B cell (primary cell): ENCODE measurements at regions not wholly inside any gene's neighbourhood (a gene's known extent, or its start where the extent isn't known, plus 50 kb on each side); places are given as distances from the start of the nearest gene placed in this dataset.

ENCODE experiments used
- ATAC-seq: fragments of 200-7000 bp; cut with Tn5 transposase; one replicate; pipeline ENCODE4 v1.10.0; 2021; ENCODE audit warnings: low read depth, mild to moderate bottlenecking, moderate number of reproducible peaks, moderate library complexity
- CTCF ChIA-PET: fragments of 350-600 bp; sonication (Branson Sonifier 250); formaldehyde crosslinking; loops from one replicate; lab custom pipeline; 2021; ENCODE audit warnings: antibody characterized with exemption, inconsistent platforms; lab: Charles Lee
- POLR2A ChIA-PET: fragments of 350-600 bp; sonication (Branson Sonifier 250); formaldehyde crosslinking; loops from one replicate; lab custom pipeline; 2021; ENCODE audit warnings: antibody characterized with exemption; lab: Charles Lee
- DNase-seq: peaks from one replicate; pipeline ENCODE4 v3.0.0; 2013
- H2AFZ ChIP-seq: 2 replicates; pipeline ENCODE4 v1.6.1; 2012; ENCODE audit warnings: mild to moderate bottlenecking, low read depth, low read length; ENCODE audit not compliant: insufficient read depth, poor library complexity, severe bottlenecking
- H3K27ac ChIP-seq, 2 donors: 1 replicate in 1 of 2; 2 replicates in 1 of 2; pipeline ENCODE4 v1.5.1; 2012 to 2013; ENCODE audit warnings: low read length in 2 of 2, mild to moderate bottlenecking in 2 of 2, moderate library complexity in 1 of 2
- H3K27me3 ChIP-seq, 4 experiments: fragments of 200-600 bp in 1 of 4; sonication (generic) in 1 of 4; replicated peaks in 1 of 4; 1 replicate in 2 of 4; 2 replicates in 2 of 4; pipeline versions ENCODE4 v1.6.1 to v1.7.0; 2013 to 2016; ENCODE audit warnings: low read length in 3 of 4, mild to moderate bottlenecking in 2 of 4, mixed read lengths in 1 of 4, moderate library complexity in 1 of 4; ENCODE audit not compliant: insufficient read depth in 4 of 4, control insufficient read depth in 3 of 4; ENCODE audit errors: control extremely low read depth in 1 of 4
- H3K36me3 ChIP-seq, 2 experiments: replicated peaks in 1 of 2; 1 replicate in 1 of 2; 2 replicates in 1 of 2; pipeline versions ENCODE4 v1.6.1 to v1.7.1; 2013; ENCODE audit warnings: low read length in 1 of 2; ENCODE audit not compliant: insufficient read depth in 2 of 2, control insufficient read depth in 1 of 2; ENCODE audit errors: control extremely low read depth in 1 of 2, extremely low read depth in 1 of 2
- H3K4me1 ChIP-seq, 2 donors: fragments of 200-600 bp in 1 of 2; sonication (generic) in 1 of 2; 1 replicate in 1 of 2; 2 replicates in 1 of 2; pipeline versions ENCODE4 v1.5.1 to v1.6.1; 2013 to 2017; ENCODE audit warnings: low read length in 2 of 2; ENCODE audit not compliant: control insufficient read depth in 2 of 2, insufficient read depth in 2 of 2
- H3K4me2 ChIP-seq: replicated peaks from 2 replicates; pipeline ENCODE3; 2012; ENCODE audit warnings: mild to moderate bottlenecking, low read depth, low read length; ENCODE audit not compliant: poor library complexity, severe bottlenecking
- H3K4me3 ChIP-seq, 5 experiments: fragments of 200-600 bp in 1 of 5; sonication (generic) in 1 of 5; 1 replicate in 3 of 5; 2 replicates in 2 of 5; pipeline versions ENCODE4 v1.5.1 to v1.7.0; 2011 to 2016; ENCODE audit warnings: low read length in 4 of 5, mild to moderate bottlenecking in 4 of 5, low read depth in 2 of 5, control low read depth in 1 of 5, moderate library complexity in 1 of 5; ENCODE audit not compliant: insufficient read depth in 1 of 5; ENCODE audit errors: control extremely low read depth in 1 of 5, extremely low read depth in 1 of 5
- H3K79me2 ChIP-seq: fragments of 200-600 bp; sonication (generic); one replicate; pipeline ENCODE4 v1.6.0; 2016; ENCODE audit warnings: low read length; ENCODE audit not compliant: control insufficient read depth, insufficient read depth
- H3K9ac ChIP-seq: fragments of 200-600 bp; sonication (generic); 2 replicates; pipeline ENCODE4 v1.6.1; 2017; ENCODE audit warnings: mild to moderate bottlenecking, low read length, moderate library complexity
- H3K9me3 ChIP-seq, 3 donors: one replicate each; pipeline versions ENCODE4 v1.6.1 to v1.7.1; 2013; ENCODE audit warnings: low read length in 2 of 3; ENCODE audit not compliant: control insufficient read depth in 2 of 3, insufficient read depth in 1 of 3; ENCODE audit errors: control extremely low read depth in 1 of 3
- H4K20me1 ChIP-seq: 2 replicates; pipeline ENCODE4 v1.6.0; 2012; ENCODE audit warnings: mild to moderate bottlenecking, low read length; ENCODE audit not compliant: insufficient read depth, control insufficient read depth, poor library complexity, severe bottlenecking
- H3K27ac Mint-ChIP-seq: one replicate; pipeline ENCODE4 v1.8.0; 2021; ENCODE audit warnings: mixed read lengths
- H3K27me3 Mint-ChIP-seq: one replicate; pipeline ENCODE4 v1.8.0; 2021; ENCODE audit warnings: mixed read lengths
- H3K4me1 Mint-ChIP-seq: one replicate; pipeline ENCODE4 v1.8.0; 2021; ENCODE audit warnings: mixed read lengths
- H3K4me3 Mint-ChIP-seq: one replicate; pipeline ENCODE4 v1.8.0; 2021; ENCODE audit warnings: mixed read lengths
- H3K9me3 Mint-ChIP-seq: one replicate; pipeline ENCODE4 v1.8.0; 2022; ENCODE audit warnings: mixed read lengths; ENCODE audit not compliant: insufficient read depth
- CTCF ChIP-seq: fragments of 200-600 bp; IDR thresholded peaks from one replicate; pipeline ENCODE4 v1.8.0; 2022; ENCODE audit warnings: antibody characterized with exemption, mild to moderate bottlenecking
- EZH2 ChIP-seq: IDR thresholded peaks from 2 replicates; pipeline ENCODE4 v1.6.1; 2012; ENCODE audit warnings: borderline replicate concordance, low read depth, mild to moderate bottlenecking, moderate library complexity, low read length; ENCODE audit not compliant: insufficient read depth, poor library complexity, severe bottlenecking
- WGBS: methylation state at CpG from one replicate; pipeline ENCODE4 v1.1.5; 2013; ENCODE audit warnings: missing lambda C conversion rate; ENCODE audit not compliant: insufficient coverage; 5-methylcytosine and 5-hydroxymethylcytosine counted together
- intact Hi-C: fragments of 100-400 bp; cut with micrococcal nuclease; formaldehyde crosslinking; loops from one replicate; pipeline ENCODE4 v1.10.0; 2022

- H3K4me1 ChIP-seq = no peaks in the 10 kb centered on the region
- no peak overlapping the region for H3K4me3 ChIP-seq
- no peaks in the 10 kb centered on the region for H3K27me3 ChIP-seq
- no peak overlapping the region for H3K4me3 Mint-ChIP-seq
- H3K4me2 ChIP-seq = no peak overlapping the region
- intact Hi-C loops = no loop called here
- TF ChIP-seq CTCF = no peak
- no peak for TF ChIP-seq EZH2
- H3K9me3 Mint-ChIP-seq = no peaks in the 10 kb centered on the region
- ATAC-seq (no peak), DNase-seq (no peak)
- no peaks in the 10 kb centered on the region for H3K9me3 ChIP-seq
- H2AFZ ChIP-seq = no peak overlapping the region
- H4K20me1 ChIP-seq = no peaks in the 10 kb centered on the region
- H3K36me3 ChIP-seq = no peaks in the 10 kb centered on the region
- H3K9ac ChIP-seq = no peak overlapping the region
- no peaks in the 10 kb centered on the region for H3K79me2 ChIP-seq
- H3K27me3 Mint-ChIP-seq = peaks cover 8% of the 10 kb centered on the region
- ChIA-PET CTCF (no interaction called here), POLR2A (no interaction called here)
- H3K27ac ChIP-seq = no peak overlapping the region
- no peaks in the 10 kb centered on the region for H3K4me1 Mint-ChIP-seq
- WGBS = 90% methylated on average over 2 of the region's 3 CpGs
- H3K27ac Mint-ChIP-seq = no peak overlapping the region
Observed at GRCh38 chr18:2091937-2092336, 479.4 kb downstream of the METTL4 start.

GRCh38 chr18:2096551-2096950 lies 474.8 kb downstream of the METTL4 start:
- Histone ChIP-seq H3K9me3 (peaks cover 0 to 1% (median 0%) of the 10 kb centered on the region in 3 donors), H3K4me2 (no peak overlapping the region), H3K4me1 (no peaks in the 10 kb centered on the region), H2AFZ (no peak overlapping the region), H3K79me2 (no peaks in the 10 kb centered on the region), H3K27ac (no peak overlapping the region), H3K4me3 (no peak overlapping the region), H3K27me3 (no peaks in the 10 kb centered on the region), H3K9ac (no peak overlapping the region), H4K20me1 (no peaks in the 10 kb centered on the region), H3K36me3 (no peaks in the 10 kb centered on the region)
- ATAC-seq = no peak
- Mint-ChIP-seq H3K27ac (no peak overlapping the region), H3K4me1 (no peaks in the 10 kb centered on the region), H3K9me3 (no peaks in the 10 kb centered on the region), H3K27me3 (peaks cover 8% of the 10 kb centered on the region), H3K4me3 (no peak overlapping the region)
- no peak for TF ChIP-seq EZH2
- TF ChIP-seq CTCF = no peak
- 90% methylated on average over 2 of the region's 2 CpGs for WGBS
- intact Hi-C loops = no loop called here
- DNase-seq = no peak
- CTCF ChIA-PET = interaction anchor here (1.7 kb wide), 1 partner anchor 10 kb away, joined by 7 read pairs; no protein-coding TSS in a partner anchor
- POLR2A ChIA-PET = no interaction called here
